Stimulated activated CD8-positive, alpha-beta memory T cell treated with anti-CD3 and anti-CD28 coated beads, Interleukin-4, amount 100 ng/mL, for 4 hours (primary cell): ENCODE measurements at regions not wholly inside any gene's neighbourhood (a gene's known extent, or its start where the extent isn't known, plus 50 kb on each side); places are given as distances from the start of the nearest gene placed in this dataset.

Experiments
- DNase-seq, 2 donors: peaks; one replicate each; pipeline ENCODE4 v3.0.0-alpha.2; 2020; ENCODE audit warnings: low read depth in 2 of 2, low spot score in 1 of 2

DNA sequence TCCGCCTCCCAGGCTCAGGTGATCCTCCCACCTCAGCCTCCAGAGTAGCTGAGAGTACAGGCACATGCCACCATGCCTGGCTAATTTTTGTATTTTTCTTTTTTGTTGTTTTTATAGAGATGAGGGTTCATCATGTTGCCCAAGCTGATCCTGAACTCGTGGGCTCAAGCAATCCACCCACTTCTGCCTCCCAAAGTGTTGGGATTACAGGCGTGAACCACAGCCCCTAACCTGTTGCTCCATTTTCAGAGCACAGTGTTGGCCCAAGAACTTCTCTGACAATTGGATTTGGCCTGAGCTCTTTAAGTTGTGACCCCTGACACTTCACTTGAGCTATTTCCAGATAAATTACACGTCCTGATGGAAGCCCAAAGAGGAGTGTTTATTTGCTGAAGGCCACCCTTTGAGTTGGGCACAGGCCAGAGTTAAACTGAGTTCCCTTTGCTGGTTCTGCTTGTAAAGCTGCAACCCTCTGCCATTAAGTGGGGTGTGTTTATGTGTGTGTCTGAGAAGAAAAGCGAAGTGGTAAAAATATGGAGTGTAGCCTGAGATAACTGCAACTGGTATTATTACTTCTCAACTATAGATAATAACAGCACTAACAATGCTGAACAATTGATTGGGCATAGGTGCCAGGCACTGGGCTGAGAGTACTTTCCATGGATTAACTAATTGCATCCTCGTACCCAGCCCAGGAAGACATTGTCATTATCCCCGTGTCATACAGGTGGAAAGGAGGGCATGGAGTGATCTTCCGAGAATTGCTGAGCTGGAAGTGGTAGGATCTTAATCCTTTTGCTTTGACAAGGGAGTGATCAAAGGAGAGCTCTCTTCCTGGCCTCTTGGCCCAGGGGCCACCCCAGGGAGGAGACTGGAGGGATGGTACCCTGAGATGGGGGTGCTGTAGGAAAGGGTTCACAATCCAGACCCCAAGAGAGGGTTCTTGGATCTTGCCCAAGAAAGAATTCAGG, 91.5 kb upstream of the PROK2 start:
- no peak for DNase-seq

DNA sequence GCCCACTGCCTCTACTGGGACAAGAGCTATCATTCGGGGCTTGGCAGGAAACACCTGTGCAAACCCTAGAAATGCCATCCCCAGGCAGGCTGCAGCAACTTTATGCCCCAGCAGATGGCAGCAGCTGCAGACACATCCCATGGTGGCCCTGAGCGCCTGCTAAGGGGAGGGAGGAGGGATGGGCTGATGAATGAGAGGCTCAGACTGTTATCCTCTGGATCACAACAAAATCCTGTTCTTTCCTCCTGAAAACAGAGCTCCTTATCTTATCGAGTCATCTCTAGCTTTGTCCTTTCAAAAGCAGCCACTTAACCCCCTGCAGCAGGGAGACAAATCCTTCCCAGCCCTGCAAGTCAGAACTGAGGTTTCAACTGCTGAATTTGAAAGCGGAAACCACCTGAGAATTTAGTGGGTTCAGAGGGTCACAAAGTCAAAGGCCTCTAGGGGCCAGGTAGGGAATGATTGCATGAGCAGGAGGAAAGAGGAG, 90.6 kb upstream of the PROK2 start:
- peak; percentile 37 to 52 for DNase-seq

- no peak for DNase-seq
Observed at GRCh38 chr3:71874618-71875017, 89.7 kb upstream of the PROK2 start.

GRCh38 chr3:71873093-71873611, 88.2 kb upstream of the PROK2 start:
- no peak for DNase-seq

DNA sequence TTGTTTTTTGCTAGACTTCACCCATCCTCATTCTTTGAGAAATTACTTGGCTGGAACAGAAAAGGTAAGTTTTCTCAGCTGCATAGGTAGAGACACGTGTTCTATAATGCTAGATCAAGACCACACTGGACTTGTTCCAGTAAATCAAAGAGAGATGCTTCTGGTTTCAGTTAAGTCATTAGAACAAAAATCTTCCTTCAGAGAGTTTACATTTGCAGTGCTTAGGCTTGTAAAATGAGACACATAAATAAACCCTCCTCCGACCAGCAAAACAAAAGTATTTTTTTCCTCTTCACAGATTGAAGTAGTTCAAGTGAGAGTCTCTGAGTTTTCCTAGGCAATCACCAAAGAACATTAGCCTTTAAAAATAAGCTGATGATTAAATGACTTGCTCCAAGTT, 87.3 kb upstream of the PROK2 start:
- DNase-seq: no peak

DNA sequence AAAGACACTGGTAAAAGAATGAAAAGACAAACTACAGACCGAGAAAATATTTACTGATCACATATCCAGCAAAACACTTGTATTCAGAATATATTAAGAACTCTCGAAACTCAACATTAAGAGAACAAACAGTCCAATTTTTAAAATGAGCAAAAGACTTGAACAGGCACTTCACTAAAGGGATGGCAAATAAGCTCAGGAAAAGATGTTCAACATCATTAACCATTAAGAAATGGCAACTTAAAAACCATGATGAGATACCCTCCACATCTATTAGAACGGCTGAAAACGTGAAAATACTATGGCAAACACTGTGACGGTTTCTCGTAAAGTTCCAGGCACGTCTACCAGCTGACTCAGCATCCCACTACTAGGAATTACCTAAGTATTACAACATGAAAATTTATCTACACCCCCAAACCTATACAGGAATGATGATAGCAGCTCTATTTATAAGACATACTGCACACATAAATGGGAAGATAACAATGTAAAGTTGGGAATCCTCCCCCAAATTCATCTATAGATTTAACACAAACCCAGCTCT, 86.1 kb upstream of the PROK2 start:
- no peak for DNase-seq

GRCh38 chr3:71868876-71869275, 83.9 kb upstream of the PROK2 start:
- no peak for DNase-seq

DNA sequence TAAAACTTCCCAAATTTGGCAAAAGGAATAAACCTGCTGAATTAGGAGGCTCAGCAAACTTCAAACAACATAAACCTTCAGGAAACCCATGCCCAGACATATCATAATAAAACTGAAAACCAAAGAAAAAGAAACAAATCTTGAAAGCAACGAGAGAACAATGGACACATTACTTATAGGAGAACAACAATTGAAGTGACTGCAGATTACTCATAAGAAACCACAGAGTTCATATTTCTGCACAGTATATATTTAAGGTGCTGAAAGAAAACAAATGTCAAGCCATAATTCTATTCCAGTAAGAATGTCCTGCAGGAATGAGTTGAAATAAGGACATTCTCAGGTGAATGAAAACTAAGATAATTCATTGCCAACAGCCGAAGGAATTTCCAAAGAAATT, 80.8 kb upstream of the PROK2 start:
- no peak for DNase-seq

DNA sequence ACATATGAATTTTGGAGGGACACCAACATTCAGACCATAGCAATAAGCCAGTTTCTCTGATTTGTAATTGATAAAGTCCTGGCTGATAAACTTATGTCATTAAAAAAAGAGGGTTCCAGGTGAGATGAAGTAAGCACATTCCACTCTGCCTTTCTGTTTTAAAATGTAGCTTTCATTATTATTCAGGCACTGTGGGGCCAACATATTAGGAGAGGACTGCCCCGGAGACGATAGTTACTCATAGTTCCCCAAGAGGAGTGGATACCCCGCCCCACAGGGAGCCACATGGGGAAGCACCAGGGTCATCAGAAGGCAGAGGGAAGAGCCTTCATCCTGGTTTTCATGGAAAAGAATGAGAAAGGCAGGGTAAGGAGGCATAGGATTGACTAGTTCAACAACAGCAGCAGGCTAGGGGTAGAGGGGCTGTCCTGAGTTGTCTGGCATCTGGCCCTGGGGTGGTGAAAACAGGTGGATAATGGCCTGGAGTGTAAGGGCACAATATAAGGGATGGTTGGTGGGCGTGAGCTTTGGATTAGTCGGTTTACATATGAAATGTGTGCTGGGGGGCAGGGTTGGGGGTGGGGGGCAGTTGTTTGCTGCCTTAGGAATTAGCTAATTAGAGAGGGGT, 78.7 kb upstream of the PROK2 start:
- DNase-seq: no peak

DNA sequence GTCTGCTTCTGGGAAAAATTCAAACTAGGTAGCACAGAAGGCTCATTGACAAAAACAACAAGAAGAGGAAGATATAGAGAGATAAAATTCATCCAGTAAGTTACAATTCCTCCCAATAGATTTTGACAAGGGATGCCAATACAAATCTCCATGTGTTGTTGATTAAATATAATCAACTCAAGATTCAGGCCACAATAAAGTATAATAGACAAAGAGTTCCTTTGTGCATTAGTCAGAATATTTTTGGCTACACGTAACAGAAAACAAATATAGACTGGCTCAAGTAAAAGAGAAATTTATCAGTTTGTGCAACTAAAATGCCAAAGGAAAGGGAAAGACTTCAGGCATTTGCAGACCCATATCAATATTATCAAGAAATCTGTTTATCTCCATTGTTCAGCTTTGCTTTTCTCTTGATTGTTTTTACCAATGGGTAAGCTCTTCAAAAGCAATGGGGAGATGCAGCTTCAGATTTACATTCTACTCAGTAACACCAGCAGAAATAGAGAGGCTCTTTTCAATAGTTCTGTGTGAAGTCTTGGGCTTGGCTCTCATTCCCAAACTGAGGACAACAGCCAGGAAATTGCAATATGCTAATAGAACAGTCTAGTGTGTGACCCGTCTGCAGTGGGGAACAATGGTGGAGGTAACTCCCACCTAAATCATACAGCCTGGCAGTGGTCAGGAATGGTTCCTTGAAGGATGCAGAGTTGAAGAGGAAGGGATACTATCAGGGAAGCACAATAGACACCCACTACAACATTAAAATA, 77.6 kb upstream of the PROK2 start:
- DNase-seq: no peak

DNA sequence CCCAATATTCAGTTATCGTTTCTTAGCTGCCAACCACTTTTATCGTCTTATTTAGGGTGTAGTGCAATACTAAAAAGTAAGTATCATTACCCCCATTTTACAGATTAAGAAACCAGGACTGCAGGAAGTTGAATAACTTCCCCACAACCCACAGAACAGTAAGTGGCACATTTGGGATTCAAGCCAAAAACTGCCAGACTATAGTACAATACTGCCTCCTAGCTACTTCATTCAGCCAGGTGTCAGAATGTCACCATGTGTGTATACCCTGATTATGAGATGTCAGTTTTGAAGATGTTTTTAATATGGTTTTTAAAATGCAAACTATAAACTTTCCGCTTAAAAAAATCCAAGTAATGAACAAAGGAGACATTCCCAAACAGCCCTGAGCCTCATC, 74.2 kb upstream of the PROK2 start:
- DNase-seq: no peak

DNA sequence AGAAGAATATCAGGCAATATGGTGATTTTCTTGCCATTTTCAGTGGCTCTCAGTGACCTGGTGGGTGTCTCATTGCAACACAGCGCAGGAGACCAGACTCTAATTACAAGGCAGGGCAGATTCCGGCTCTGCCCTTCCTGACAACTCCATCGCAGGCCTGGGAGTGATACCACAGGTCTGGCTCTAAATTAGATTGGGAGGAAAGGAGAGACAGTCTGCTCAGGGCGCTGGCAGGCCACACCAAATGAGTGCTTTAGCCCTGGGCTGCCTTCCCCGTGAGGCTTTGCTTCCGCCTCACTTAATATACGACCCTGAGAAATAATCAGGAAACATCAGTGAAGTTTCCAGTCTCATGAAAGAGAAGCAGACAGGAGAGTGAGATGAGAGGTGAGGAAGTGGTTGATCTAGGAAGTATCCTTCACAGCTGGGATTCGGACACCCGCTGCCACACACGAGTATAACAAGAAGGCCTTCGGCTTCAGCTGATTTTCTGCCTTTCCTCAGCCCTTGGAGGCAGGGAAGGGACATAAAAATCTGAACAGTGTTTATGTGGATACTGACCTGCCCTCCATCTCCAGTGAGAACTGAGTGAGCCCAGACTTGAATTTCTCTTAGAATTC, 73.7 kb upstream of the PROK2 start:
- no peak for DNase-seq

GRCh38 chr3:71857956-71858355, 73.0 kb upstream of the PROK2 start:
- no peak for DNase-seq

- no peak for DNase-seq
Observed at GRCh38 chr3:71854706-71855105, 69.8 kb upstream of the PROK2 start.

DNA sequence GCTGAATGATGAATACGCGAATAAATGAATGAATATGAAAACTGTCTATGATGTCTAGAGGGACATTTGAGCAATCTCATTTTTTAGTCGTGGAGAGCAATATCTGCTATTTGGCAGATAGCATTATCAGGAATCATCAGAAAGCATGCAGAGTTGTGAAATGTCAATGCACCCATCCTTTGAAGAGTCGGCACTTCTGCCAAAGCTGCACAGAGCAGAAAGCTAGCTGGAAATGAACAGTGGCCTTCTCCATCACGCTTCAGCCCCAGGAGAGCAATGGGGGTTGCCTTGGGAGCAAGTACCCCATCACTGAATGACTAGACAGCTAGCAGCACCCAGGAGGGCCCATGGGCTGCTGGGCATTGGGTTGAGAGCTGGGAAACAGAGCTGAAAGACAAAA, 69.1 kb upstream of the PROK2 start:
- no peak for DNase-seq

- no peak for DNase-seq
Observed at GRCh38 chr3:71851878-71852277, 66.9 kb upstream of the PROK2 start.

DNA sequence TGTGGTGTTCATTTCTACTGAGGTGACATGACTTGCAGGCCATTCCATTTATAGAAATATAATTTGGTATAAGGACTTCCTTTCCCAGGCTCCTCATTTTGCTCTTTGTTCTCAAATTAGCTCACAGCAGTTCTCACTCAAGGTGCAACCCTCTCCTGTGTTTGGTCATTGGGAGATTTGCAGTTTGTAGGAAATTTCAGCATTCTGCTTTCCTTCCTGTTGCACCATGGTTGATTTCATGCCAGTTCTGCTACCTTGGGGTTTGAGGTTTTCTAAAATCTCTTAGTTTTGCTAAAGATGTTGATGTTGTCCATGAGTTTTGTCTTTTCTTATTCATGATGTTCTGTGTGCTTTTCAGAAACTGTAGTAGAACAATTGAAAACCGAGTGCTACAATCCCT, 65.7 kb upstream of the PROK2 start:
- no peak for DNase-seq

- DNase-seq: no peak
Observed at GRCh38 chr3:71849681-71850080, 64.7 kb upstream of the PROK2 start.

- DNase-seq: no peak
Observed at GRCh38 chr3:71847794-71848193, 62.8 kb upstream of the PROK2 start.

DNA sequence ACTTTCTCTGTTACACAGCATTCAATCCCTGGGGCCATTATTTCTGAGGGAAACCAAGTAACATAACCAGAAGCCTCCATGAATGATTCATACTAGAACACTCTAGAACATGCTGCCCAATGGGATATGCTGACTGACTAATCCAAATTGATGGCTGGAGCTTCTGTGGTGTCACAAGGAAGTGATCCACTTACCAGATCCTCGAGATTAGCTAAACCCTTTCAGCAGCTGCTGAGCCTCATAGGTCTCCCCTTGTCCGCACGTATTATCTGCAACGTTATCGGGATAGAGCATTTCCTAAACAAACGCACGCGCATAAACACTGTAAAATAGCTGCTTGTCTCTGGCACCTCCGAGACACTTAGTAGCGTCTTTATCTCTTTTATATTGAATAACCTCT, 61.2 kb upstream of the PROK2 start:
- DNase-seq: no peak

- DNase-seq: no peak
Observed at GRCh38 chr3:71843071-71843470, 58.1 kb upstream of the PROK2 start.
